Testis (tissue), 2 donors: ENCODE measurements at regions not wholly inside any gene's neighbourhood (a gene's known extent, or its start where the extent isn't known, plus 50 kb on each side); places are given as distances from the start of the nearest gene placed in this dataset.

Source experiments
- CTCF ChIP-seq, 3 experiments: fragments of 450-650 bp in 2 of 3; fragments of 200-600 bp in 1 of 3; sonication (generic) in 1 of 3; IDR thresholded peaks; one replicate each; pipeline ENCODE4 v1.5.1; 2016 to 2019; ENCODE audit warnings: antibody characterized with exemption in 3 of 3, mild to moderate bottlenecking in 2 of 3, moderate library complexity in 1 of 3
- POLR2A ChIP-seq: fragments of 450-650 bp; IDR thresholded peaks from one replicate; pipeline ENCODE4 v1.6.1; 2017; ENCODE audit warnings: antibody characterized with exemption, mild to moderate bottlenecking, moderate library complexity

GRCh38 chr7:39829028-39829427 is 121.0 kb upstream of the CDK13 start:
- TF ChIP-seq POLR2A (no peak), CTCF (IDR thresholded peaks at IDR 0.05) (no peak)
